Lower leg skin (tissue), 4 donors: ENCODE measurements at regions not wholly inside any gene's neighbourhood (a gene's known extent, or its start where the extent isn't known, plus 50 kb on each side); places are given as distances from the start of the nearest gene placed in this dataset.

Source experiments
- DNase-seq, 2 donors: peaks; one replicate each; pipeline ENCODE4 v3.0.0-alpha.2; 2019; ENCODE audit warnings: low spot score in 2 of 2
- H3K4me3 ChIP-seq: fragments of 200-600 bp; sonication (generic); 2 replicates; pipeline ENCODE4 v1.5.1; 2017; ENCODE audit warnings: mild to moderate bottlenecking, low read depth; ENCODE audit not compliant: poor library complexity, severe bottlenecking
- CTCF ChIP-seq, 3 donors: fragments of 450-650 bp; IDR thresholded peaks; one replicate each; pipeline ENCODE4 v1.5.1; 2016; ENCODE audit warnings: antibody characterized with exemption in 3 of 3, mild to moderate bottlenecking in 3 of 3, moderate library complexity in 2 of 3
- POLR2A ChIP-seq, 2 donors: fragments of 450-650 bp; IDR thresholded peaks; one replicate each; pipeline ENCODE4 v1.6.1; 2016 to 2017; ENCODE audit warnings: antibody characterized with exemption in 2 of 2, mild to moderate bottlenecking in 1 of 2, moderate library complexity in 1 of 2
- WGBS, 2 donors: methylation state at CpG; one replicate each; pipeline ENCODE4 v1.1.5; 2018; 5-methylcytosine and 5-hydroxymethylcytosine counted together
- intact Hi-C: fragments of 100-400 bp; cut with DNase I; formaldehyde crosslinking; loops from one replicate; pipeline ENCODE4 v1.15.0; 2023; ENCODE audit warnings: low total_unique reads

GRCh38 chr9:1300941-1301340 is 250.8 kb downstream of the DMRT2 start:
- 0% methylated on average over 1 of the region's 1 CpG for WGBS, 2 donors
- H3K4me3 ChIP-seq = no peak overlapping the region
- TF ChIP-seq CTCF (IDR thresholded peaks at IDR 0.05) = no peak
- TF ChIP-seq POLR2A (IDR thresholded peaks at IDR 0.05) = no peak
- intact Hi-C loops = no loop called here
- no peak for DNase-seq

- 55 to 61% methylated on average over 3 of the region's 3 CpGs for WGBS, 2 donors
- no peak for TF ChIP-seq POLR2A (IDR thresholded peaks at IDR 0.05)
- no peak for TF ChIP-seq CTCF (IDR thresholded peaks at IDR 0.05)
- no peak overlapping the region for H3K4me3 ChIP-seq
- no peak for DNase-seq
- intact Hi-C loops = no loop called here
These were observed 253.8 kb downstream of the DMRT2 start for GRCh38 chr9:1303932-1304331.

GRCh38 chr9:1311462-1312042 is 261.4 kb downstream of the DMRT2 start:
- 85 to 88% methylated on average over 2 of the region's 2 CpGs for WGBS, 2 donors
- TF ChIP-seq CTCF (IDR thresholded peaks at IDR 0.05) = no peak
- TF ChIP-seq POLR2A (IDR thresholded peaks at IDR 0.05) = no peak
- intact Hi-C loops = no loop called here

GRCh38 chr9:1319436-1319835 is 269.3 kb downstream of the DMRT2 start:
- no peak for DNase-seq
- no peak for TF ChIP-seq POLR2A (IDR thresholded peaks at IDR 0.05)
- TF ChIP-seq CTCF (IDR thresholded peaks at IDR 0.05) = no peak
- H3K4me3 ChIP-seq = no peak overlapping the region
- 47 to 52% methylated on average over 4 of the region's 4 CpGs for WGBS, 2 donors
- intact Hi-C loops = no loop called here

More at GRCh38 chr9:1311462-1312042, 261.4 kb downstream of the DMRT2 start:
- H3K4me3 ChIP-seq = no peak overlapping the region
- no peak for DNase-seq

- TF ChIP-seq CTCF (IDR thresholded peaks at IDR 0.05) (no peak), POLR2A (IDR thresholded peaks at IDR 0.05) (no peak)
- intact Hi-C loops = no loop called here
- H3K4me3 ChIP-seq = no peak overlapping the region
- 56 to 60% methylated on average over 5 of the region's 5 CpGs for WGBS, 2 donors
- no peak for DNase-seq
These were observed 269.9 kb downstream of the DMRT2 start for GRCh38 chr9:1320051-1320557.
